GM12872 (cell line): ENCODE measurements at regions not wholly inside any gene's neighbourhood (a gene's known extent, or its start where the extent isn't known, plus 50 kb on each side); places are given as distances from the start of the nearest gene placed in this dataset.

ENCODE experiments used
- CTCF ChIP-seq: IDR thresholded peaks from 3 replicates; pipeline ENCODE4 v1.5.1; 2011; ENCODE audit warnings: low read depth, mild to moderate bottlenecking, low read length, moderate library complexity; ENCODE audit not compliant: insufficient read depth

GRCh38 chr4:11514779-11515419 lies 86.2 kb upstream of the HS3ST1 start:
- no peak for TF ChIP-seq CTCF

- TF ChIP-seq CTCF = no peak
Observed at GRCh38 chr4:11514003-11514402, 85.3 kb upstream of the HS3ST1 start.

- TF ChIP-seq CTCF = no peak
Observed at GRCh38 chr4:11512871-11513270, 84.2 kb upstream of the HS3ST1 start.

DNA sequence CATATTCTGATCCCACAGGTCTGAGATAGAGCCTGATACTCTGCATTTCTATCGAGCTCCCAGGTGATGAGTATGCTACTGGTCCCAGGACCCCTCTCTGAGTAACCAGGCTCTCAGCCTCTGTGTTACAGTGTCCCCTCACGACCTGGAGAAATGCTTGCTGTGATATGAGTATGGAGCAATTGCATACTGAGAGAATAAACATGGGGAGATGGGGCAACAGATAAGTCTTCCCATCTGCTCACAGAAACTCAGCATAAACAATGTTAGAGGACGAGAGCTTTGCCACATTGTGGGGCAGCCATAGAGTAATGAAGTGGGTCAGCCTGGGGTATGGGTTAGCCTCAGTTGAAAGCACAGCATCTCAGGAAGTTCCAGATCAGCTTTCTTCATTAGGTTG lies 82.6 kb upstream of the HS3ST1 start:
- no peak for TF ChIP-seq CTCF

GRCh38 chr4:11507920-11508319 lies 79.2 kb upstream of the HS3ST1 start:
- no peak for TF ChIP-seq CTCF

DNA sequence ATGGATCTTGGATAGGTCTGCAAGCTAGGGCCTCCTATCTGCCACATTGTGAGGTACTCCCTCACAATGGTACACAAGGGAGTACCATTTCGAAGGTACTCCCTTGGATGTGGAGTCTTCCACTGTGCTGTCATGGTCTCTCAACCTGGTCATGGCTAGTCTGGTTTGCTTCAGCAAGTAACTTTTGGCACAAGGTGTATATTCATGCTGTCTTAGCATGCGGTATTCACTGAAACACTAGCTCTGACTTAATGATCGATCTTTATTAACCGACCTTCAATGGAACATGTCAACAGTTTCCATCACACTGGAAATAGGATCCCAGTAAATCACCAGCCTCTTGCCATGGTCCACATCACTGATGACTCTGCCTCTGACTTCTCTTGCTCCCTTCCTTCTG lies 77.5 kb upstream of the HS3ST1 start:
- no peak for TF ChIP-seq CTCF

DNA sequence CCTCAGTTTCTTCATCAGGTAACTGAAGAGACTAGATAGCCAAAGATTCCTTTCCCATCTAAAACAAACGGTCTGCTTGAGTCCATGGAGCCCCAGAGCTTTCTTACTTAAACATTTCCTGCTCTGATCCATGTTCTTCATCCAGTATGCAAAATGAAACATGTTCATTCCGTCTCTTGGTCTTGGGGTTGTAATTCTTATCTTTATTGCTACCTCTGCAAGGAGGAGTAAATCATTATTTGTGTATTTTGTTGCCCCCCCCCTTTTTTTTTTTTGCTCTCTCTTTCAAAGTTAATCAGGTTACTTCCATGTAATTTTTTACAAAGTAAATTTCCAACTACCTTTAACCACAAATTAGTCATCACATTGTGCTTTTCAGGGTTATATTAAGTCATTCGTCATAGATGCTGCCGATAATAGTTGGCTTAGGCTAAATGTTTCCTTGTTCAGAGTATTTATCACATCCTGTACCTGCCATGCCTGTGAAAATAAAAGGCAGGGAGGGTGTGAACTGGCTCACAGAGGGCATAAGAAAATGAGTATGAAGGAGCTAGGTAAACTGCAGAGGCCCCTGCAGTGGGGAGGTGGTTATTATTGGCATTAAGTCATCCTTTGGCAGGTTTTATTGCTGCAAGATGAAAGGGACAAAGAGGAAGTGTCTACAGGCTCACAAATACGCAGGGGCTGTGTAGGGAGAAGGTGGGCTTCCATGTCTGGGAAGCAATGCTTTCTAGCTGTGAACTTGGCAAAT lies 76.7 kb upstream of the HS3ST1 start:
- TF ChIP-seq CTCF = no peak
